ENCODE measurements at regions not wholly inside any gene's neighbourhood (a gene's known extent, or its start where the extent isn't known, plus 50 kb on each side); places are given as distances from the start of the nearest gene placed in this dataset.
"Not testable (repeated sequence)": the region's sequence is repeated elsewhere in the genome, so short reads cannot be mapped to it uniquely, and the experiment has no call there.

- DNase-seq (ENCODE audit: low read depth, low spot score), result not testable (repeated sequence)
Measured at GRCh38 chr2:76172154-76172595, 461.5 kb upstream of the GCFC2 start.

- DNase-seq (ENCODE audit: low read depth, low spot score), result no peak
Measured at GRCh38 chr2:76170856-76171255, 460.1 kb upstream of the GCFC2 start.

DNA sequence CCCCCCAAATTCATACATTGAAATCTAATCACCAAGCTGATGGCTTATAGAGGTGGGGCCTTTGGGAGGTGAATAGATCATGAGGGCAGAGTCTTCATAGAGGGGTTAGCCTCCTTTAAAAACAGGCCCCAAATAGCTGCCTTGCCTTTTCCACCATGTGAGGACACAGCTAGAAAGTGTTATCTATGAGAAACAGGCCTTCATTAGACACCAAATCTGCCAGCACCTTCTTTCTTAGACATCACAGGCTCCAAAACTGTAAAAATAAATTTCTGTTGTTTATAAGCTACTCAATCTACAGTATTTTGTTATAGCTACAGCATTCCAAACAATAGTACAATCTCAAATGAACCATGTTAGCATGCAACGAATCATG is 459.3 kb upstream of the GCFC2 start:
- DNase-seq (ENCODE audit: low read depth, low spot score), result no peak

DNA sequence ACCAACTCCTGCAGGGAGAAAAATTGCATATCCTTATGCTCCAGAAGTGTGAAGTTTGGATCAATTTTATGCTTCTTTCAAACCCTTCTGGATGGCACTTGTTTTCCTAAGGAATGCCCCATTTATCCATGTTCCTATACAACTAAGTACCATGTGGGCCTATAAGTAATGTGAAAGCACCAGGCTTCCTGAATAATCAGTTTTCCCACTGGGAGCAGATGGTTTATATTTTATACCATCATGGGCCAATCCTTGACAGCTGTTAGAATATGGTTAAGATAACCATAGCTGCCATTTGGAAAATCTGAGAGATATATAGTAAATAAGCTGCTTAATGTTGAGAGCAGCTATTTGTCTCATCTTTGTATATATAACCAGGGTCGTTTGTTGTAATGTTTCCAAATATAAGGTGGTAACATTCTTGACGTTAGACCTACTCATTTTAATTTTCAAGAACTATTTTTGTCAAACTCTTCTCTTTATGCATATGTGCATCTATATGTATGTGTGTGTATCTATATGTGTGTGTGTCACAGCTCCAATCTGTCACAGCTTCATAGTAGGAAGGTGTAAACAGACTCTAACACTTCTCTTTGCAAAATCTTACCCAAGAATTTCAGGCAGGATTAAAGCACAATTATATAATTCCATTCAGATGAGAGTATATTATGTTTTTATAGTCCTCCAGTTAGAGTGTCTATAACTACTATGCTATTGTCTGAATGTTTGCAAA is 458.7 kb upstream of the GCFC2 start:
- no peak for DNase-seq (ENCODE audit: low read depth, low spot score)

- no peak for DNase-seq (ENCODE audit: low read depth, low spot score)
Measured at GRCh38 chr2:76163860-76164259, 453.1 kb upstream of the GCFC2 start.

GRCh38 chr2:76160670-76161069 is 450.0 kb upstream of the GCFC2 start:
- DNase-seq (ENCODE audit: low read depth, low spot score), result no peak

GRCh38 chr2:76159042-76159648 is 448.4 kb upstream of the GCFC2 start:
- no peak for DNase-seq (ENCODE audit: low read depth, low spot score)

DNA sequence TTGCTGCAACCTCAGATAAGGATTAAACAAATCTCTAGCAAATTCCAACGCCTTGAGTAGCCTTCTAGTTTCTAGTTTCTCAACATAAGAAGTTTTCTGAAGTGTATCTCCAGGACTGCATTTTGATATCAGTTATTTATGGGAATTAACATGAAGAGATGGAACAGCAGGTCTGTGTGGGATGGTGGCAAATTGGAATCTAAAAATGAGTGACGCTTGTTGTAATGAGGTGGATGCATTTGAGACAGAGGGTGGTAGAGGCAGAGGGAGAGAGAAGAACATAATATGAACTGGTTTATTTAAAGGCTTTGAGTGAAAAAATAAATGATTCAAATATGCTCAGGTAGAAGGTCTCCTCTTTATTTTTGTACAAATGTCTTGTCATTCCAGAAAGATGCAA is 446.8 kb upstream of the GCFC2 start:
- no peak for DNase-seq (ENCODE audit: low read depth, low spot score)

- no peak for DNase-seq (ENCODE audit: low read depth, low spot score)
Measured at GRCh38 chr2:76154981-76155380, 444.3 kb upstream of the GCFC2 start.

DNA sequence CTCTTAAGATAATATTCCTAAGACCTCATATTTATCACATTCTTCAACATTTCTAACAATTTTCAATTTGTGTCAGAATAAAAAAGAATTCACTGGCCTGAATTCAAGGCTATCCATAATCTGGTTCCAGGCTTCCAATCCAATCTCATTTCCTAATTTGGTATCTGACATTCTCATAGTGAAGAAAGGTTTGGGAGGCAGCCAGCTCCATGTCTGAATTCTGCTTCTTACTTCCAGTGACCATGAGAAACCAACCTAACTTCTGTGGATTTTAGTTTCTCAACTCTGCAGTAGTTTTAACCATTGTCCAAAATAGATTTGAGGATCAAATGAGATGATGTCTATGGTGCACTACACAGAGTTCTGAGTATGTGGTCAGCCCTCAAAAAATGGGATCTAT is 439.1 kb upstream of the GCFC2 start:
- DNase-seq (ENCODE audit: low read depth, low spot score), result no peak

DNA sequence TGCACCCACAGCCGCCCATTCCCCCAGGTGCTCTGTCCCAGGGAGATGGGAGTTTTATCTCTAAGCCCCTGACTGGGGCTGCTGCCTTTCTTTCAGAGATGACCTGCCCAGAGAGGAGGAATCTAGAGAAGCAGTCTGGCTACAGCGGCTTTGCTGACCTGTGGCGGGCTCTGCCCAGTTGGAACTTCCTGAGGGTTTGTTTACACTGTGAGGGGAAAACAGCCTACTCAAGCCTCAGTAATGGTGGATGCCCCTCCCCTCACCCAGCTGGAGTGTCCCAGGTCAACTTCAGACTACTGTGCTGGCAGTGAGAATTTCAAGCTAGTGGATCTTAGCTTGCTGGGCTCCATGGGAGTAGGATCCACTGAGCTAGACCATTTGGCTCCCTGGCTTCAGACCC is 428.6 kb upstream of the GCFC2 start:
- not testable (repeated sequence) for DNase-seq (ENCODE audit: low read depth, low spot score)

- no peak for DNase-seq (ENCODE audit: low read depth, low spot score)
Measured at GRCh38 chr2:76128622-76129021, 417.9 kb upstream of the GCFC2 start.

DNA sequence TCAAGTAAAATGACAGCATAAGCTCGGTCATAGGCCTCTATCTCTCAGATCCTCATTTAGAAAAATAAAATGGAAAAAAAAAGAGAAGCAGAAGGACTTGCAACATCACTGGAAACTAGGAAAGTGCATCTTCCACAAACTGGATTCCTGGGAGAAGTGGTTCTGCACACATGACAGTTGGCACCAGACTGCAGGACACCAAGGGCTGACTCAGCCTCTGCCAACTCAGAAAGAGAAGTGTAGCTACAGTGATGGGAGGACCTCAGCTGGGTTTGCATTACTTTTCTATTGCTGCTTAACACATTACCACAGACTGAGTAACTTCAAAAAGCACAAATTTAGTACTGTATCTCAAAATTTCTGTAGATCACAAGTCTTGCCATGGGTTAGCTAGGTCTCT is 409.5 kb upstream of the GCFC2 start:
- no peak for DNase-seq (ENCODE audit: low read depth, low spot score)

DNA sequence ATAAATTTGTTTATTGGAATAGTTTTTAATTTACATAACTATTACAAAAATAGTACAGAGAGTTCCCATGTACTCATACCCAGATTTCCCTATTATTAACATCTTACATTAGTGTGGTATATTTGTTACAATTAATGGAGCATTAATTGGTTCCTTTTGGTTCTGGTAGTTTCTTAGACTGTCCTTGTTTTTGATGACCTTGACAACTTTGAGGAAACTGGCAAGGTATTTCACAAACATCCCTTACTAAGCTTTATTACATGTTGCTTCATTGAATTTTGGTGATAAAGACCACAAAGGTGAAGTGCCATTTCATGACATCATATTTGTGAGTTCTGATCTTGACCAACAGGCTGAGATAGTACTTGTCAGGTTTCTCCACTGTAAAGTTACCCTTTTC is 379.0 kb upstream of the GCFC2 start:
- no peak for DNase-seq (ENCODE audit: low read depth, low spot score)

GRCh38 chr2:76083248-76083647 is 372.5 kb upstream of the GCFC2 start:
- DNase-seq (ENCODE audit: low read depth, low spot score), result no peak

DNA sequence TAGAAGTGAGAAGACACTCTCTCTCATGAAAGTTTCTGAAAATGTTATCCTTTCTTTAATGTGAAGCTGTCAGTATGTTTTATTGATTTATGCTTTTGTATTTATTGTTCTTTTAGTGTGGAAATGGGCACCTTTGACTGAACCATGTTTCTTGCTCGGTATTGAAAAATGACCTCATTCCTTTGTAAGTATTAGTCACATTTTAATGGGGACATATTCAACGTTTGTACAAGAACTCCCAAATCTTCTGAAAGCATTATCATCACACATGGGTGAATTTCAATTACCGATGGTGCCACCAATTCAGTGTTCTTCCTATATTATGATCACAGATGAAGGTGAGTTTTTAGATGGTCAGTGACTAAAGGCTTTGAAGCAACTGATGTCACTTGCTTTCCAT is 371.8 kb upstream of the GCFC2 start:
- no peak for DNase-seq (ENCODE audit: low read depth, low spot score)

GRCh38 chr2:76080154-76080553 is 369.4 kb upstream of the GCFC2 start:
- DNase-seq (ENCODE audit: low read depth, low spot score), result no peak

- DNase-seq (ENCODE audit: low read depth, low spot score), result no peak
Measured at GRCh38 chr2:76075126-76075525, 364.4 kb upstream of the GCFC2 start.

GRCh38 chr2:76073992-76074604 is 363.4 kb upstream of the GCFC2 start:
- no peak for DNase-seq (ENCODE audit: low read depth, low spot score)

GRCh38 chr2:76050196-76050595 is 339.5 kb upstream of the GCFC2 start:
- DNase-seq (ENCODE audit: low read depth, low spot score), result no peak

GRCh38 chr2:76044701-76045100 is 334.0 kb upstream of the GCFC2 start:
- DNase-seq (ENCODE audit: low read depth, low spot score), result no peak

GRCh38 chr2:76039505-76039904 is 328.8 kb upstream of the GCFC2 start:
- no peak for DNase-seq (ENCODE audit: low read depth, low spot score)

DNA sequence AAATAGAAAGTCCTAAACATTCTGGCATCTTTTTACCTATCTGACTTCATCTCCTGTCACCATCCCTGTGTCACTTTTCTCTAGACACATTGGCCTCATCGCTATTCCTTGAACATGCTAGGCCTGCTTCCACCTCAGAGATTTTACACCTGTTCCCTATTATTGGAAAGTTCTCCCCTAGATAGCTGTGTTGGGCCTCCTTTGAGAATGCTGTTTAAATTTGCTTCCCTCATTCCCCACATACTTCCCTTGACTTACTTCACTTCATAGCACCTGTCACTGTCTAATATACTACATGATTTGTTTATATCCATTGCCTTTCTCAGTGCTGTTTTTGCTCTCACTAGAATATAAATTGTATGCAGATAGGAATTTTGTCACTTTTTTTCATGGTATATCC is 317.0 kb upstream of the GCFC2 start:
- DNase-seq (ENCODE audit: low read depth, low spot score), result no peak
